ENCODE measurements at regions not wholly inside any gene's neighbourhood (a gene's known extent, or its start where the extent isn't known, plus 50 kb on each side); places are given as distances from the start of the nearest gene placed in this dataset.

GRCh38 chr1:5495596-5496410 lies 496.4 kb downstream of the NPHP4 start:
- Histone ChIP-seq H3K4me3 (no peak overlapping the region), H3K4me1 (replicated peaks) (peaks cover 10% of the 10 kb centered on the region), H3K27me3 (replicated peaks; ENCODE audit: insufficient read depth) (no peaks in the 10 kb centered on the region), H3K36me3 (no peaks in the 10 kb centered on the region), H3K27ac (peak overlapping the region in 1 of 2 donors; percentile 53), H3K9me3 (no peaks in the 10 kb centered on the region)
- intact Hi-C loops (cut with DNase I) = no loop called here
- DNase-seq (ENCODE audit: low spot score) = no peak
- no peak for TF ChIP-seq POLR2A (IDR thresholded peaks at IDR 0.05)
- no peak for TF ChIP-seq POLR2AphosphoS5 (IDR thresholded peaks at IDR 0.05)
- no peak for TF ChIP-seq CTCF (IDR thresholded peaks at IDR 0.05)
- WGBS = 89% methylated on average over 16 of the region's 16 CpGs

- WGBS = 22% methylated on average over 7 of the region's 7 CpGs
- Histone ChIP-seq H3K36me3 (no peaks in the 10 kb centered on the region), H3K4me3 (no peak overlapping the region), H3K27ac (peak overlapping the region; percentile 37 to 53), H3K27me3 (replicated peaks; ENCODE audit: insufficient read depth) (no peaks in the 10 kb centered on the region), H3K9me3 (no peaks in the 10 kb centered on the region), H3K4me1 (replicated peaks) (peaks cover 10% of the 10 kb centered on the region)
- no peak for TF ChIP-seq POLR2A (IDR thresholded peaks at IDR 0.05)
- TF ChIP-seq POLR2AphosphoS5 (IDR thresholded peaks at IDR 0.05) = peak; percentile 85
- TF ChIP-seq CTCF (IDR thresholded peaks at IDR 0.05) = no peak
- DNase-seq (ENCODE audit: low spot score) = peak; percentile 62
- intact Hi-C loops (cut with DNase I) = no loop called here
Observed at GRCh38 chr1:5494518-5494917, 497.7 kb downstream of the NPHP4 start.

- intact Hi-C loops (cut with DNase I) = no loop called here
- peaks cover 10% of the 10 kb centered on the region for H3K4me1 ChIP-seq (replicated peaks)
- H3K27ac ChIP-seq = peak overlapping the region; percentile 37 to 53
- DNase-seq (ENCODE audit: low spot score) = peak; percentile 57
- 11% methylated on average over 9 of the region's 9 CpGs for WGBS
- no peaks in the 10 kb centered on the region for H3K9me3 ChIP-seq
- no peak overlapping the region for H3K4me3 ChIP-seq
- TF ChIP-seq POLR2A (IDR thresholded peaks at IDR 0.05) (no peak), POLR2AphosphoS5 (IDR thresholded peaks at IDR 0.05) (no peak)
- no peaks in the 10 kb centered on the region for H3K36me3 ChIP-seq
- no peaks in the 10 kb centered on the region for H3K27me3 ChIP-seq (replicated peaks; ENCODE audit: insufficient read depth)
Observed at GRCh38 chr1:5493851-5494311, 498.3 kb downstream of the NPHP4 start.

GRCh38 chr1:5493275-5493674 lies 498.9 kb downstream of the NPHP4 start:
- Histone ChIP-seq H3K36me3 (no peaks in the 10 kb centered on the region), H3K4me3 (no peak overlapping the region), H3K27me3 (replicated peaks; ENCODE audit: insufficient read depth) (no peaks in the 10 kb centered on the region), H3K27ac (peak overlapping the region; percentile 46 to 53), H3K4me1 (replicated peaks) (peaks cover 10% of the 10 kb centered on the region), H3K9me3 (no peaks in the 10 kb centered on the region)
- no peak for TF ChIP-seq POLR2A (IDR thresholded peaks at IDR 0.05)
- WGBS = 42% methylated on average over 4 of the region's 4 CpGs
- DNase-seq (ENCODE audit: low spot score) = no peak
- intact Hi-C loops (cut with DNase I) = no loop called here

- no peaks in the 10 kb centered on the region for H3K9me3 ChIP-seq
- no peak overlapping the region for H3K4me3 ChIP-seq
- H3K4me1 ChIP-seq (replicated peaks) = peaks cover 10% of the 10 kb centered on the region
- no peak for TF ChIP-seq POLR2A (IDR thresholded peaks at IDR 0.05)
- no peak for TF ChIP-seq POLR2AphosphoS5 (IDR thresholded peaks at IDR 0.05)
- no peak for TF ChIP-seq CTCF (IDR thresholded peaks at IDR 0.05)
- intact Hi-C loops (cut with DNase I) = no loop called here
- H3K27ac ChIP-seq = peak overlapping the region; percentile 46 to 53
- H3K36me3 ChIP-seq = no peaks in the 10 kb centered on the region
- DNase-seq (ENCODE audit: low spot score) = no peak
- 52% methylated on average over 4 of the region's 4 CpGs for WGBS
- H3K27me3 ChIP-seq (replicated peaks; ENCODE audit: insufficient read depth) = no peaks in the 10 kb centered on the region
Observed at GRCh38 chr1:5492846-5493245, 499.4 kb downstream of the NPHP4 start.

Data from prostate gland (tissue), 2 donors.